ENCODE measurements at regions not wholly inside any gene's neighbourhood (a gene's known extent, or its start where the extent isn't known, plus 50 kb on each side); places are given as distances from the start of the nearest gene placed in this dataset.

DNA sequence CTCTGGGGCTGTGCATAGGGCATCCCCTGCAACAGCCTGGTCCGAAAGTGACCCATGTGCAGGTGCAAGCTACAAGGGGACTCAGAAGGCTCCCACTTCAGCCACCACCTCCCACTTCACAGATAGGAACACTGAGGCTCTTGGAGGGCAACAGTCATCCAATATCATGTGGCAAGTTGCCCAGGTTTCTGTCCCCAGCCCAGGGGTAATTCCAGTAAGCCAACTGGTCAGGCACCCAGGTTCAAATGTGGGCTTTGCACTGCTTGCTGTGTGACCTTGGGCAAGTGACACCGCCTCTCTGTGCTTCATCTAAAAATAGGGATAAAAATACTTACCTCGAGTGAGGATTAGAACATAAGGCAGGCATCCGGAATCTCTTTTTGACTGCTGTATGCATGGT lies 62.0 kb upstream of the SIRPA start:
- intact Hi-C loops (cut with DNase I, micrococcal nuclease), result no loop called here
- CTCF ChIA-PET, result interaction anchor here (0.5 kb wide), 1 partner anchor 27 kb away, joined by 3 read pairs; no protein-coding TSS in a partner anchor

DNA sequence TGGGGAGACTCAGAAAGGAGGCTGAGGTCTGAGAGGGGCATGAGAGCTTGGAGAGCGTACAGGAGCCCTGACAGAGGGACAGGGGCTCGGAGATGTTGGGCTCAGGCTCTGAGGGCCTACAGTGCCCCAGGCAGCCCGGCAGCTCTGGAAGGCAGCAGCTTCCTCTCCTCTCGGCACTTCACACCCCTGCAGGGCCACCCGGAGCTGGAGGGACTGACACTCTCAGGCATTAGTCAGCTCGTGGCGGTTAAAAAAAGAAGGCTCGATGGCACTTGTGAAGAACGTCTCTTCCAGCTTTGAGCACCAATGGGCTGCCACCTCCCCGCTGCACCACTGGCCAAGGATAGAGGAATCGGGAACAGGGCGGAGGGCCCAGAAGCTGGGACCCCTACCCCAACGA lies 62.6 kb upstream of the SIRPA start:
- ATAC-seq, result no peak
- POLR2A ChIA-PET, result no interaction called here
- Mint-ChIP-seq H3K4me1 (peaks cover 2% of the 10 kb centered on the region), H3K27me3 (peaks cover 5% of the 10 kb centered on the region), H3K36me3 (ENCODE audit: low read depth) (no peaks in the 10 kb centered on the region), H3K27ac (no peak overlapping the region), H3K4me3 (no peak overlapping the region), H3K9me3 (ENCODE audit: low read depth) (no peaks in the 10 kb centered on the region)
- intact Hi-C loops (cut with DNase I, micrococcal nuclease), result no loop called here
- CTCF ChIA-PET, result interaction anchor here (0.5 kb wide), 1 partner anchor 28 kb away, joined by 3 read pairs; no protein-coding TSS in a partner anchor
- no peak for DNase-seq

More for the DNA sequence above, 62.0 kb upstream of the SIRPA start:
- Mint-ChIP-seq H3K27me3 (peaks cover 5% of the 10 kb centered on the region), H3K27ac (no peak overlapping the region), H3K9me3 (ENCODE audit: low read depth) (no peaks in the 10 kb centered on the region), H3K36me3 (ENCODE audit: low read depth) (no peaks in the 10 kb centered on the region), H3K4me1 (peaks cover under 1% of the 10 kb centered on the region), H3K4me3 (no peak overlapping the region)
- ATAC-seq, result no peak
- POLR2A ChIA-PET, result no interaction called here
- no peak for DNase-seq

DNA sequence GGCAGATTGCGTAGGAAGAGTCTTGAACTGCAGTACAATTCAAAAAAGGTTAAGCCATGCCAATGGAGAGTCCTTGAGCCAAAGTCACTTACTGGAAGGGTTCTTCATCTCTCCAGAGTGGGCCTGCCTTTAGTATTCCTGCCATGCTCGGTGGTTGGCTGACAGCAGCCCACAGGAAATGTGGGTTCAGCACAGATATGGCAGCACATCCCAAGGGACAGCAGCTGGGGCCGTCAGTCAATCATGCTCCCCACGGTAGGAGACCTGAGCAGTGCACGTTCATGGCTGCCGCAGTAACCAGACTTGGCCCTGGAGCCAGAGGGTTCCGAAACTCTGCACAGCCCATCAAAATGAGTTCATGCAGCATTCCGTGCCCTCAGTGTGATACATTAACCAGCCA lies 63.6 kb upstream of the SIRPA start:
- CTCF ChIA-PET, result no interaction called here

DNA sequence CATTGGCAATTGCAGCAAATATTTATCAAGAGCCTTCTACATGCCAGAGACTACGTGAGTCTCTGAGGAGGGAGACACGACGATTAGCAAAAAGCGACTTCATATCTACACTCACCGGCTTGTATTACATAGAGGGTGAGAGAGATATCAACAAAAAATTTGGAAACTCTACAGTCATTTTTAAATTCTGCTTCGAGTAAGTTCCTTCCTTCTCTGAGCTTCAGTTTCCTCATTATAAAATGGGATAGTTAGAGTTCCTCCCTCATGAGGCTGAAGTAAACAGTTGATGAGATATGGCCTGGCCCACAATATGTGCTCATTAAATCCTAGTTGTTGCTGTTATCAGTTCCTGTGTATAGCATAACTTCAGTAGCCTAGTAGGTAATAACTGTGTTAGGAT lies 64.1 kb upstream of the SIRPA start:
- POLR2A ChIA-PET, result no interaction called here
- no peak overlapping the region for H3K4me3 Mint-ChIP-seq
- intact Hi-C loops (cut with DNase I, micrococcal nuclease), result no loop called here
- no peak for ATAC-seq
- CTCF ChIA-PET, result no interaction called here
- H3K27me3 Mint-ChIP-seq, result no peaks in the 10 kb centered on the region
- peaks cover 2% of the 10 kb centered on the region for H3K4me1 Mint-ChIP-seq
- H3K9me3 Mint-ChIP-seq (ENCODE audit: low read depth), result no peaks in the 10 kb centered on the region
- no peak for DNase-seq
- H3K36me3 Mint-ChIP-seq (ENCODE audit: low read depth), result no peaks in the 10 kb centered on the region
- no peak overlapping the region for H3K27ac Mint-ChIP-seq

More for the DNA sequence above, 63.6 kb upstream of the SIRPA start:
- no peak for DNase-seq
- Mint-ChIP-seq H3K36me3 (ENCODE audit: low read depth) (no peaks in the 10 kb centered on the region), H3K9me3 (ENCODE audit: low read depth) (no peaks in the 10 kb centered on the region), H3K4me1 (peaks cover 2% of the 10 kb centered on the region), H3K27ac (no peak overlapping the region), H3K27me3 (peaks cover 4% of the 10 kb centered on the region), H3K4me3 (no peak overlapping the region)
- no peak for ATAC-seq
- intact Hi-C loops (cut with DNase I, micrococcal nuclease), result no loop called here
- POLR2A ChIA-PET, result no interaction called here

DNA sequence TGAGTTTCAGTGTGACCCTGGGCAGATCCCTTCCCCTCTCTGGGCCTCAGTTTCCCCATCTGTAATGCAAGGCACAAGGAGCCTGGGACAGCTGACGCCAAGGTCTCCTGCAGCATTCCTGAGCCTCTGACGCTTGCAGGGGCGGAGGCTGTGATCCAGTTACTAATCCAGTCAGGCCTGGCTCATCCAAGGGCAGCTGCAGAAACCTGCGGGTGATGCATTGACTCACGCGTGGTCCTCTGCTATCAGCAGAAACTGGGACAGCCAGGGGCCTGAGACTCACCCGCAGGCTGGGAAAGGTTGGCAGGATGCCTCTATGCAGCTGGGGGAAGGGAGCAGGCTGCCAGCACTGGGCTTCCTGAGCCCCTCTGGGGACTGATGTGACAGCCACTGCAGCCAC lies 65.0 kb upstream of the SIRPA start:
- ChIA-PET POLR2A (no interaction called here), CTCF (no interaction called here)
- intact Hi-C loops (cut with DNase I, micrococcal nuclease), result no loop called here
- Mint-ChIP-seq H3K27me3 (no peaks in the 10 kb centered on the region), H3K27ac (no peak overlapping the region), H3K36me3 (ENCODE audit: low read depth) (no peaks in the 10 kb centered on the region), H3K4me1 (peaks cover 2% of the 10 kb centered on the region), H3K4me3 (no peak overlapping the region), H3K9me3 (ENCODE audit: low read depth) (no peaks in the 10 kb centered on the region)
- DNase-seq, result no peak
- ATAC-seq, result no peak

DNA sequence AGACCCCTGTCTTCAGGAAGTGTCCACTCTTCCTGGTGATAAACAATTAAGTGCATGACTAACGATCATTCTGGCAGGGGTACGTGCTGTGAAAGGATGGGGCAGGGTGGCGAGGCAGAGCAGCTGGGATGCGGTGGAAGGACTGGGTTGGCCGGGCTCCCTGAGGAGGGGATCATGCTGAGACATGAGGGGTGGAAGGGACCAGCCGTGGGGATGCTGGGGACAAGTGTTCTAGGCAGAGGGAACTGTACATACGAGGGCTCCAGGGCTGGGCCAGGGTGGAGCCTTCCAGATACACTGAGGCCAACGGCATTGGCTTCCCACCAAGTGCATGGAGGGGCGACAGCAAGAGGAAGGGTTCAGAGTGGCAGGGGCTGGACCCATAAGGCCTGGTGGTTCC lies 65.7 kb upstream of the SIRPA start:
- H3K9me3 Mint-ChIP-seq (ENCODE audit: low read depth), result no peaks in the 10 kb centered on the region
- ChIA-PET POLR2A (no interaction called here), CTCF (no interaction called here)
- no peak overlapping the region for H3K4me3 Mint-ChIP-seq
- DNase-seq, result no peak
- H3K4me1 Mint-ChIP-seq, result peaks cover 2% of the 10 kb centered on the region
- no peak for ATAC-seq
- H3K27me3 Mint-ChIP-seq, result no peaks in the 10 kb centered on the region
- H3K27ac Mint-ChIP-seq, result no peak overlapping the region
- no peaks in the 10 kb centered on the region for H3K36me3 Mint-ChIP-seq (ENCODE audit: low read depth)
- intact Hi-C loops (cut with DNase I, micrococcal nuclease), result no loop called here

DNA sequence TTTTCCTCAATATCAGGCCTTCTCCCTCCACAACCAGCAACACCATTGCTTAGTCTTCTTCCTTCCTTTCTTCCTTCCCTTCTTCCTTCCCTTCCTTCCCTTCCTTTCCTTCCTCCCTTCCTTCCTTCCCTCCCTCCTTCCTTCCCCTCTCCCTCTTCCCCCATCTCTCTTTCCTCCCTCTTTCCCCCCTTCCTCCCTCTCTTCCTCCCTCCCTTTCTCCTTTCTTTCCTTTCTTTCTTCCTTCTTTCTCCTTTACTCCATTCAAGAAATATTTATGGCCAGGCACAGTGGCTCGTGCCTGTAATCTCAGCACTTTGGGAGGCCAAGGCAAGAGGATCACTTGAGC lies 66.4 kb upstream of the SIRPA start:
- Mint-ChIP-seq H3K27ac (no peak overlapping the region), H3K4me1 (peaks cover 2% of the 10 kb centered on the region), H3K36me3 (ENCODE audit: low read depth) (no peaks in the 10 kb centered on the region), H3K9me3 (ENCODE audit: low read depth) (peaks cover under 1% of the 10 kb centered on the region), H3K4me3 (no peak overlapping the region), H3K27me3 (no peaks in the 10 kb centered on the region)
- DNase-seq (no peak), ATAC-seq (no peak)
- CTCF ChIA-PET, result interaction anchor here (1.0 kb wide), 1 partner anchor 16 kb away, joined by 4 read pairs; no protein-coding TSS in a partner anchor
- POLR2A ChIA-PET, result no interaction called here
- intact Hi-C loops (cut with DNase I, micrococcal nuclease), result no loop called here

DNA sequence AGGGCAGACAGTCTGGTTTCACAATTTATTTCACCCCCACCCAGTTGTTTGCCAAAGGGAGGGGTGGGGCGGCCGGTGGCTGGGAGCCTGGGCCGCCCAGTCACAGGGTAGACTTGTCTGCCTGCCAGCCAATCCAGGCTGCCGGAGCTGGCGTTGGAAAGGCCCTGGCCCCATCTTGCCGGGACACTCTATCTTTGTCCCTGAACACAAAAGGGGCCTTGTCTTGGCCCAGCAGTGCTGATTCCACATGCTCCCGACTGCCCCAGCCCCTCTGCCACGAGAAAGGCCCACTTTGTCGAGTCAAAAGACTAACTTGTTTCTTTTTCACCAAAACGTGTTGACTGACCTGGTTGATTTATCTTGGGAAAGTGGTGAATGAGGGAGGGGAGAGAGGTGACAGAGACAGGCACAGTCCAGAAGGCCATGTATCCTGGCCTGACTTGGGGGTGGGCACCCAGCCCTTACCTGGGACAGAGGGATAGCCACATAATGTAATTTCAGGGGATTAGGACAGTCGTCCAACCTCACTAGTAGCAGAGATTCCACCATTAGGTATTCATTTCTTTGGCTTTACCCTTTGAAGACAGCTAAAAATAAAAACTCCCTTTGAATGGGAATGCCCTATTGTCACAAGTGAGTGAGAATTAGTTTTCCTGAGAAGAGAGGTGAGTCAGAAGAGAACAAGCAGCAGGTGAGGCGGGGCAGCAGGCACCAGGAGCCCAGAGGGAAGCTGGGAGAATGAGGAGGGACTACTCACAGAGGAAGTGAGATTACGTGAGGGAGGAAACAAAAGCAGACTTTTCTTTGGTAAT lies 67.0 kb upstream of the SIRPA start:
- CTCF ChIA-PET, result interaction anchor here (1.0 kb wide), 1 partner anchor 16 kb away, joined by 4 read pairs; no protein-coding TSS in a partner anchor
- H3K9me3 Mint-ChIP-seq (ENCODE audit: low read depth), result peaks cover 3% of the 10 kb centered on the region

DNA sequence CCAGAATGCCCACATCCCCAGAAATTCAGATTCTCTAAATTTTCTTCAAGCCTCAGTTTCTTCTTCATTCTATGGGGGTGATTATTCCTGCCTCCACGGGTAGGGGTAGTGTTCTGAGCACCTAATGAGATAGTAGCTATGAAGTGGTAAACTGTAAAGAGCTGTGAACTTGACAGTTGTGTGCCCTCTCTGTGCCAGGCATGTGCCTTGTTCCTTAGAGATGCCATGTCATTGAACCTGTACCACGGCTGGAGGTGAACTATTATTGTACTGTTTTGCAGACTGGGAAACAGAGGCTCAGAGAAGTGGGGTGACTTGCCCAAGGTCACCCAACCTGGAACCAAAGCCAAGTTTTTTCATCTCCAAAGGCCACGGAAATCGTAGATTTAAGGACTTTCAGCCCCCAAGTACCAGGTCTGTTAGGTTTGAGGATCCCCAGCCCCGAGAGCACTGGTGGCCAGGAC lies 67.7 kb upstream of the SIRPA start:
- no peak overlapping the region for H3K4me3 Mint-ChIP-seq
- DNase-seq (no peak), ATAC-seq (no peak)
- POLR2A ChIA-PET, result no interaction called here
- H3K36me3 Mint-ChIP-seq (ENCODE audit: low read depth), result no peaks in the 10 kb centered on the region
- intact Hi-C loops (cut with DNase I, micrococcal nuclease), result no loop called here
- CTCF ChIA-PET, result no interaction called here
- no peaks in the 10 kb centered on the region for H3K27me3 Mint-ChIP-seq
- H3K4me1 Mint-ChIP-seq, result peaks cover 2% of the 10 kb centered on the region
- H3K9me3 Mint-ChIP-seq (ENCODE audit: low read depth), result peaks cover 9% of the 10 kb centered on the region
- H3K27ac Mint-ChIP-seq, result no peak overlapping the region

More for the DNA sequence above, 67.0 kb upstream of the SIRPA start:
- POLR2A ChIA-PET, result no interaction called here
- intact Hi-C loops (cut with DNase I, micrococcal nuclease), result no loop called here
- Mint-ChIP-seq H3K4me3 (no peak overlapping the region), H3K4me1 (peaks cover 2% of the 10 kb centered on the region), H3K27ac (no peak overlapping the region), H3K27me3 (no peaks in the 10 kb centered on the region), H3K36me3 (ENCODE audit: low read depth) (no peaks in the 10 kb centered on the region)
- ATAC-seq, result no peak
- no peak for DNase-seq

DNA sequence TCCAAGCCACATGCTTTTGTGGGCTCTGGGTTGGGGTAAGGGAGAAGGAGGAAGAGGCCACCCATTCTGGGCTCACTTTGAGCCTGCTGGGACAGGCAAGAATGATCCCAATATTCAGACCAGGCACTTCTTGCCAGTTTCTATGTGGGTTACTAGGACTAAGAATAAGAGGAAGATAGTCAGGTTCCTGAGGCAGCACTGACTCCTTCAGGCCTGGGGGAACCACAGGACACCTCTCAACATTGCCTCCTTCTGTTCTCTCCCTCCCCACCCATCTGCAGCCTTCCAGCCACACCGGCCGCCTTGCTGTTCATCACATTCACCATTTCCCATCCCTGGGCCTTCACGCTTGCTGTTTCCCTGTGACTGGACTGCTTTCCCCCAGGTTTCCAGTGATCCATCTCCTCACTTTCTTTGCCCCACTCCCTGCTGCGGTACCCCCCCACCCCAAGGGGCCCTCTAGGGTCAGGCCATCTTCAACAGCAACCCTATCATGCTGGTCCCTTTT lies 69.2 kb upstream of the SIRPA start:
- Mint-ChIP-seq H3K27ac (no peak overlapping the region), H3K4me1 (peaks cover 2% of the 10 kb centered on the region), H3K9me3 (ENCODE audit: low read depth) (peaks cover 18% of the 10 kb centered on the region), H3K4me3 (no peak overlapping the region), H3K27me3 (no peaks in the 10 kb centered on the region), H3K36me3 (ENCODE audit: low read depth) (no peaks in the 10 kb centered on the region)
- intact Hi-C loops (cut with DNase I, micrococcal nuclease), result no loop called here
- CTCF ChIA-PET, result no interaction called here
- no peak for DNase-seq
- no peak for ATAC-seq
- POLR2A ChIA-PET, result no interaction called here

DNA sequence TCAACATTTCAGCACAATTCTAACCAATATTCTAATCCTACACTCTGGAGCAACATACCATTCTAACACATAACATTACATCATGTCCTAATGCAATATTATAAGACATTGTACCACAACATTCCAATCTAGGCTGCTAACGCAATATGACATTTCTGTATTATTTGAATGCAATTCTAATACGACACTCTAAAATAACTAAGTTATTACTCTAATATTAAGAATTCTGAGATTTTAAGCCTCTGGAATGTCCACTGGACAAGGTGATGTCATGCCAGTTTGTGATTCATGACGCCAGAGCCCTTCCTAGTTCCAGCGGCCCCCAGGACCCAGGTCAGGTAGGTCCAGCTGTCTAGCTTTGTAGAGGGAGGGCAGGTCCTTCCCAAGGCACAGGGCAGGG lies 69.7 kb upstream of the SIRPA start:
- H3K27me3 Mint-ChIP-seq, result no peaks in the 10 kb centered on the region
- POLR2A ChIA-PET, result no interaction called here
- H3K27ac Mint-ChIP-seq, result no peak overlapping the region
- peaks cover 18% of the 10 kb centered on the region for H3K9me3 Mint-ChIP-seq (ENCODE audit: low read depth)
- no peak overlapping the region for H3K4me3 Mint-ChIP-seq
- H3K36me3 Mint-ChIP-seq (ENCODE audit: low read depth), result no peaks in the 10 kb centered on the region
- no peak for ATAC-seq
- intact Hi-C loops (cut with DNase I, micrococcal nuclease), result no loop called here
- H3K4me1 Mint-ChIP-seq, result peaks cover 2% of the 10 kb centered on the region
- CTCF ChIA-PET, result no interaction called here
- DNase-seq, result no peak

DNA sequence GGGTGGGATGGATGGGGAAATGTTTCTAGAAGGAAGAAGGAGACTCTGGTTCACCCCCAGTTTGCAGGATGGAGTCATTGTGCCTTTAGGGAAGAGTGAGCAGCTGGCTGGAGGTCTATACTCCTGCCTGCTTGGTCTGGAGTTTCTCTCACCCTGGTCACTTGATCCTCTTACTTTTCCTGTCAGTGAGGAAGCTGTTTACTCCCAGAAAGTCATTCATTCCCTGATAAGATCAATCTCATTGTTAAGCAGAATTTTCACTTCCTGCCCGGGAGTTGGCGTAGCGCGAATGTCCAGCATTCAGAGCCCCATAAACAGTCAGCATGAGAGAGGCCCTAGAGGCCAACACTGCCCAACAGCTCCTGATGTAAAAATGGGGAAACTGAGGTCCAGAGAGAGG lies 70.4 kb upstream of the SIRPA start:
- no peak overlapping the region for H3K27ac Mint-ChIP-seq
- POLR2A ChIA-PET, result no interaction called here
- peaks cover 2% of the 10 kb centered on the region for H3K4me1 Mint-ChIP-seq
- ATAC-seq (no peak), DNase-seq (no peak)
- H3K27me3 Mint-ChIP-seq, result peaks cover 5% of the 10 kb centered on the region
- CTCF ChIA-PET, result no interaction called here
- intact Hi-C loops (cut with DNase I, micrococcal nuclease), result no loop called here
- H3K9me3 Mint-ChIP-seq (ENCODE audit: low read depth), result peaks cover 18% of the 10 kb centered on the region
- no peaks in the 10 kb centered on the region for H3K36me3 Mint-ChIP-seq (ENCODE audit: low read depth)
- H3K4me3 Mint-ChIP-seq, result no peak overlapping the region
